ENCODE measurements at regions not wholly inside any gene's neighbourhood (a gene's known extent, or its start where the extent isn't known, plus 50 kb on each side); places are given as distances from the start of the nearest gene placed in this dataset.

- TF ChIP-seq CTCF (IDR thresholded peaks at IDR 0.05) (no peak), EP300 (IDR thresholded peaks at IDR 0.05) (no peak), POLR2A (IDR thresholded peaks at IDR 0.05; ENCODE audit: low read depth) (no peak)
These were observed 216.0 kb upstream of the SOX1 start for GRCh38 chr13:111850976-111851375.

Measured in esophagus muscularis mucosa (tissue), 4 donors.